AG04450 (cell line): ENCODE measurements at regions not wholly inside any gene's neighbourhood (a gene's known extent, or its start where the extent isn't known, plus 50 kb on each side); places are given as distances from the start of the nearest gene placed in this dataset.

Source experiments
- CTCF ChIA-PET: fragments of 300-600, 350-600 bp; formaldehyde crosslinking; extraction: SDS; loops from one replicate; lab custom pipeline; 2022; ENCODE audit warnings: antibody characterized with exemption, inconsistent platforms; lab: Charles Lee
- POLR2A ChIA-PET: fragments of 350-600 bp; formaldehyde crosslinking; extraction: SDS; loops from one replicate; lab custom pipeline; 2021; ENCODE audit warnings: antibody characterized with exemption, inconsistent platforms; lab: Yijun Ruan, JAX
- DNase-seq: peaks from one replicate; pipeline ENCODE4 v3.0.0-alpha.2; 2011; ENCODE audit warnings: low read depth, low spot score
- H3K27ac ChIP-seq: one replicate; pipeline ENCODE4 v1.5.1; 2012; ENCODE audit warnings: low read depth, low read length, control low read depth
- H3K27me3 ChIP-seq: one replicate; pipeline ENCODE4 v1.6.0; 2012; ENCODE audit warnings: low read length; ENCODE audit not compliant: control insufficient read depth, insufficient read depth
- H3K4me3 ChIP-seq: 2 replicates; pipeline ENCODE4 v1.5.1; 2011; ENCODE audit warnings: mild to moderate bottlenecking, low read depth, low read length, control low read depth
- H3K9me3 ChIP-seq: 2 replicates; pipeline ENCODE4 v1.5.1; 2012; ENCODE audit warnings: low read length; ENCODE audit not compliant: control insufficient read depth, insufficient read depth
- TF ChIP-seq, protein P1 (sequence below): IDR thresholded peaks from 2 replicates; pipeline ENCODE4 v1.5.1; 2011; ENCODE audit warnings: low read depth, low read length, control low read depth, inconsistent platforms

DNA sequence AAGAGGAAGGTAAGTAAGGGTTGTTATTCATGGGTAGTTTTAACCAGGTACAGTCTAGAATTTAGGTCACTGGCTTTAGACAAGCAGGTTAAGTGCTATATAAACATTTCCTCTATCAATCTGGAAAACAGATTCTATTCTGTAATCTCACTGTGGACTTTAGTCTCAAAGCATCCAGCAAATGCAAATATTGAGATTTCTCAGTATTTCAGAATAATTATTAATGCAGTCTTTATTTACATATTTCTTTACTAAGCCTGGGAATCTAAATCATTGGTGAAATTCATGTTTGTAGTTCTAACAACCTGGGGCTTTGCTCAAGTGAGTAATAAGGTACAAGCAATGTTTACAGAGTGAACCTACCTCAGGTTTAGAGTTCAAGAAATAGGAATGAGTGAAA, 61.9 kb downstream of the SLC41A2 start:
- DNase-seq = no peak
- no peak overlapping the region for H3K27ac ChIP-seq
- TF ChIP-seq, protein P1, sequence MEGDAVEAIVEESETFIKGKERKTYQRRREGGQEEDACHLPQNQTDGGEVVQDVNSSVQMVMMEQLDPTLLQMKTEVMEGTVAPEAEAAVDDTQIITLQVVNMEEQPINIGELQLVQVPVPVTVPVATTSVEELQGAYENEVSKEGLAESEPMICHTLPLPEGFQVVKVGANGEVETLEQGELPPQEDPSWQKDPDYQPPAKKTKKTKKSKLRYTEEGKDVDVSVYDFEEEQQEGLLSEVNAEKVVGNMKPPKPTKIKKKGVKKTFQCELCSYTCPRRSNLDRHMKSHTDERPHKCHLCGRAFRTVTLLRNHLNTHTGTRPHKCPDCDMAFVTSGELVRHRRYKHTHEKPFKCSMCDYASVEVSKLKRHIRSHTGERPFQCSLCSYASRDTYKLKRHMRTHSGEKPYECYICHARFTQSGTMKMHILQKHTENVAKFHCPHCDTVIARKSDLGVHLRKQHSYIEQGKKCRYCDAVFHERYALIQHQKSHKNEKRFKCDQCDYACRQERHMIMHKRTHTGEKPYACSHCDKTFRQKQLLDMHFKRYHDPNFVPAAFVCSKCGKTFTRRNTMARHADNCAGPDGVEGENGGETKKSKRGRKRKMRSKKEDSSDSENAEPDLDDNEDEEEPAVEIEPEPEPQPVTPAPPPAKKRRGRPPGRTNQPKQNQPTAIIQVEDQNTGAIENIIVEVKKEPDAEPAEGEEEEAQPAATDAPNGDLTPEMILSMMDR = no peak
- CTCF ChIA-PET = interaction anchor here (2.7 kb wide), 1 partner anchor 514 kb away, joined by 8 read pairs; no protein-coding TSS in a partner anchor
- POLR2A ChIA-PET = no interaction called here
- H3K4me3 ChIP-seq = no peak overlapping the region
- no peaks in the 10 kb centered on the region for H3K9me3 ChIP-seq
- H3K27me3 ChIP-seq = no peaks in the 10 kb centered on the region

DNA sequence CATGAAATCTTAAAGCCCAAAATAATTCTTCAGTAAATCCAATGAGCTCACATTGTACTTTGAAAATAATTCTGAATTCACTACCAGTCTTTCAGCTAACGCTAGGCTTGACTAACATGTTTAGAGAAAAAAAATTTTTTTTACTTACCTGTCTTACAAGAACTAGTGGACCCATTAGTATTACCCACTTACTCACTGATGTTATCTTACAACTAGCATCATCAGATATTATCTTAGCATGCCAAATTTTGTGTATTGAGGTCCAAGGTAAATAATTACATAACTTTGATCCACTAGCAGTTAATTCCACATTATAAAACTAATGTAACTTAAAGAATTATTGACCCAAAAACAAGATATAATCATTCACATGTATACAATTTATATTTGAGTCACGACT, 62.7 kb downstream of the SLC41A2 start:
- POLR2A ChIA-PET = no interaction called here
- CTCF ChIA-PET = interaction anchor here (2.7 kb wide), 1 partner anchor 514 kb away, joined by 8 read pairs; no protein-coding TSS in a partner anchor
- Histone ChIP-seq H3K9me3 (no peaks in the 10 kb centered on the region), H3K27me3 (no peaks in the 10 kb centered on the region), H3K27ac (no peak overlapping the region), H3K4me3 (no peak overlapping the region)
- no peak for DNase-seq
- TF ChIP-seq, protein P1 = no peak

DNA sequence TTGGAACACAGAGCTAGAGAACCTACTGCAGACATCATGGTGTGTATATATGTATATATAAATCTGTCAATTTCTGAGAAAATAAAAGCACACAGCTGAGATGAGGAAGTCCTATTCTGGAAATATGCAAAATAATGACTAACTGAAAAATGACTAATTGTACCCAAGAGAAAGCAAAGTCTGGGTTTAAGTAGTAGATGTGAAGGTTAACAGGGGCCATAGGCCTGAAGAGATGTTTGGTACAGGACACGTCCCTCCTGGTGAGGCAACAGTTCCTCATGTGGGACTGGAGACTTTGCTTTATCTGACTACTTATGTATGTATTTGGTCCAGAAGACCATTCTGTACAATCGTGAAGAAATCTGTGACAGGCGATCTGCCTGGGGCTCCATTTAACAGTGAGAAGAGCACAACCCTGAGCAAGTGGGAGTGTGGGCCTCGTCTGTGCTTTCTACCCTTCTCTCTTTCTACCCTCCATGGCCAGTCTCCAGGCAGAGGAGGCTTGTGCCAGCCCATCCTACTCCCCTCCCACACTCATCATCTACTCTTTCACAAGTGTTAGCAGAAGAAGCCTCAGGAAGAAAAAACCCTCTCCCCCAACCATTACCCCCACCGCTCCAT, 67.5 kb downstream of the SLC41A2 start:
- POLR2A ChIA-PET = interaction anchor here (0.7 kb wide), 1 partner anchor 195 kb away, joined by 3 read pairs; no protein-coding TSS in a partner anchor
- Histone ChIP-seq H3K27ac (no peak overlapping the region), H3K9me3 (no peaks in the 10 kb centered on the region), H3K27me3 (no peaks in the 10 kb centered on the region), H3K4me3 (no peak overlapping the region)
- DNase-seq = no peak
- TF ChIP-seq, protein P1 = no peak
- CTCF ChIA-PET = no interaction called here

DNA sequence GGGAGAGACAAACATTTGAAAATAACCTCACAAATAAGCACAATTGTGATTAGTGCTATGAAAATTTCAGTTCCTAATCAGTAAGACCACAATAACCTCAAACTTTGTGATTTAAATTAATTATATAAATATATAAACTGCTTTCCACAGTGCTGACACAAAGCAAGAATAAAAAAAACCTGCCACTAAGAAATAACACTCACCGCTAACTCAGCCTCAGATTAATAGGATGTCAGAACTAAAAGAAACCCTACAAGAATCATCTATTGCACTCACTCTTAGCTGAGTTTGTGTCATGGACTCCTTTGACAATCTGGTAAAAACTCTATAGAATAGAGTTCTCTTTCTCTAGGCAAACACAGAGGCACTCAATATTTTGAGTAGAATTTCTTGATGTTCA, 68.4 kb downstream of the SLC41A2 start:
- TF ChIP-seq, protein P1 = no peak
- no peak for DNase-seq
- ChIA-PET POLR2A (no interaction called here), CTCF (interaction anchor here (0.9 kb wide), 1 partner anchor 509 kb away, joined by 3 read pairs; no protein-coding TSS in a partner anchor)
- H3K27me3 ChIP-seq = no peaks in the 10 kb centered on the region
- H3K27ac ChIP-seq = no peak overlapping the region
- H3K9me3 ChIP-seq = no peaks in the 10 kb centered on the region
- no peak overlapping the region for H3K4me3 ChIP-seq

DNA sequence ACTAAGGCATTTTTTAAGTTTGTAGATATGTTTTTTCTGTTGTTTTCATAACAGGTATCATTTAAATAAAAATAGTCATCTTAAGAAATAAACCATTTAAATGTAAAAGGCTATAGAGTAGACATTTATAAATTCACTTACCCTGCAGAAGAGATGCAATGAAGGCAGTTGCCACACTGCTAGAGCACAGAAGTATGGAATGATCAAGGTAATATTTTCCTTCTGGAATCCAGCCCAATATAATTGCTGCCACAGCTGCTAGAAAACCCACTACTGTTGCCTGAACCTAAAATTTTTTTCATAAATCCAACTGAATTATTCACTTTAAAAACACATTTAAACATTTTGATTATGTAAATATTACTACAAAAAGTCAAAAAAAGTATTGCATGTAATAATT, 69.2 kb downstream of the SLC41A2 start:
- TF ChIP-seq, protein P1 = no peak
- Histone ChIP-seq H3K4me3 (no peak overlapping the region), H3K9me3 (peaks cover 3% of the 10 kb centered on the region; the same call in 1 of the 2 replicates), H3K27me3 (no peaks in the 10 kb centered on the region), H3K27ac (no peak overlapping the region)
- DNase-seq = no peak
- ChIA-PET CTCF (interaction anchor here (0.9 to 5.0 kb wide), 4 partner anchors 11 to 508 kb away, joined by 3 to 37 read pairs (median 6); no protein-coding TSS in a partner anchor), POLR2A (no interaction called here)
